ENCODE measurements at regions not wholly inside any gene's neighbourhood (a gene's known extent, or its start where the extent isn't known, plus 50 kb on each side); places are given as distances from the start of the nearest gene placed in this dataset.

DNA sequence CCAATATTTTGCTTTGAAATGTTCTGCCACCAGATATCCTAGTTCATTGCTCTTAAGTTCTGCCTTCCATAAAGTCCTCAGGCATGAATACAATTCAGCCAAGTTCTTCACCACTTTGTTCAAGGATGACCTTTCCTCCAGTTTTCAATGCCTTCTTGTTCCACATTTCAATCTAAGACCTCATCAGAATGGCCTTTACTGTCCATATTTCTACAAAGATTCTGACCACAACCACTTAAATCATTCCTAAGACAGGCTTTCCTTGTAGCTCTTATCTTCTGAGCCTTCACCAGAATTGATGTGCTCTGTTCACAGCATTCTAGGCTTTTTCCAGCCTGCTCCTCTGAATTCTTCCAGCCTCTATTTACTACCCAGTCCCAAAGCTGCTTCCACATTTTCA lies 319.0 kb downstream of the HACE1 start:
- no peak overlapping the region for H3K27ac ChIP-seq
- intact Hi-C loops (cut with DNase I), result no loop called here

GRCh38 chr6:104539173-104539572 lies 320.5 kb downstream of the HACE1 start:
- intact Hi-C loops (cut with DNase I), result no loop called here
- DNase-seq (ENCODE audit: extremely low spot score in 2 of 2), result no peak
- H3K36me3 ChIP-seq, result no peaks in the 10 kb centered on the region
- TF ChIP-seq POLR2AphosphoS5 (IDR thresholded peaks at IDR 0.05; ENCODE audit: insufficient read depth in 1 of 2, low read depth in 1 of 2) (no peak), POLR2A (IDR thresholded peaks at IDR 0.05) (no peak)
- TF ChIP-seq, protein P1, sequence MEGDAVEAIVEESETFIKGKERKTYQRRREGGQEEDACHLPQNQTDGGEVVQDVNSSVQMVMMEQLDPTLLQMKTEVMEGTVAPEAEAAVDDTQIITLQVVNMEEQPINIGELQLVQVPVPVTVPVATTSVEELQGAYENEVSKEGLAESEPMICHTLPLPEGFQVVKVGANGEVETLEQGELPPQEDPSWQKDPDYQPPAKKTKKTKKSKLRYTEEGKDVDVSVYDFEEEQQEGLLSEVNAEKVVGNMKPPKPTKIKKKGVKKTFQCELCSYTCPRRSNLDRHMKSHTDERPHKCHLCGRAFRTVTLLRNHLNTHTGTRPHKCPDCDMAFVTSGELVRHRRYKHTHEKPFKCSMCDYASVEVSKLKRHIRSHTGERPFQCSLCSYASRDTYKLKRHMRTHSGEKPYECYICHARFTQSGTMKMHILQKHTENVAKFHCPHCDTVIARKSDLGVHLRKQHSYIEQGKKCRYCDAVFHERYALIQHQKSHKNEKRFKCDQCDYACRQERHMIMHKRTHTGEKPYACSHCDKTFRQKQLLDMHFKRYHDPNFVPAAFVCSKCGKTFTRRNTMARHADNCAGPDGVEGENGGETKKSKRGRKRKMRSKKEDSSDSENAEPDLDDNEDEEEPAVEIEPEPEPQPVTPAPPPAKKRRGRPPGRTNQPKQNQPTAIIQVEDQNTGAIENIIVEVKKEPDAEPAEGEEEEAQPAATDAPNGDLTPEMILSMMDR (IDR thresholded peaks at IDR 0.05), result no peak
- H3K27ac ChIP-seq, result no peak overlapping the region
- no peaks in the 10 kb centered on the region for H3K4me1 ChIP-seq
- H3K4me3 ChIP-seq, result no peak overlapping the region
- no peaks in the 10 kb centered on the region for H3K9me3 ChIP-seq
- H3K27me3 ChIP-seq, result no peaks in the 10 kb centered on the region

More for the DNA sequence above, 319.0 kb downstream of the HACE1 start:
- Histone ChIP-seq H3K4me3 (no peak overlapping the region), H3K27me3 (no peaks in the 10 kb centered on the region), H3K4me1 (no peaks in the 10 kb centered on the region), H3K9me3 (no peaks in the 10 kb centered on the region), H3K36me3 (no peaks in the 10 kb centered on the region)
- DNase-seq (ENCODE audit: extremely low spot score in 2 of 2), result no peak
- no peak for TF ChIP-seq POLR2AphosphoS5 (IDR thresholded peaks at IDR 0.05; ENCODE audit: insufficient read depth in 1 of 2, low read depth in 1 of 2)
- no peak for TF ChIP-seq POLR2A (IDR thresholded peaks at IDR 0.05)
- TF ChIP-seq, protein P1 (IDR thresholded peaks at IDR 0.05), result no peak

- TF ChIP-seq POLR2AphosphoS5 (IDR thresholded peaks at IDR 0.05; ENCODE audit: insufficient read depth in 1 of 2, low read depth in 1 of 2), result no peak
- no peak for TF ChIP-seq POLR2A (IDR thresholded peaks at IDR 0.05)
- TF ChIP-seq, protein P1 (IDR thresholded peaks at IDR 0.05), result no peak
These were observed 321.8 kb downstream of the HACE1 start for GRCh38 chr6:104537872-104538271.

GRCh38 chr6:104537180-104537579 lies 322.5 kb downstream of the HACE1 start:
- TF ChIP-seq, protein P1 (IDR thresholded peaks at IDR 0.05), result no peak
- no peak for TF ChIP-seq POLR2A (IDR thresholded peaks at IDR 0.05)
- TF ChIP-seq POLR2AphosphoS5 (IDR thresholded peaks at IDR 0.05; ENCODE audit: insufficient read depth in 1 of 2, low read depth in 1 of 2), result no peak
- Histone ChIP-seq H3K4me3 (no peak overlapping the region), H3K27me3 (no peaks in the 10 kb centered on the region), H3K36me3 (no peaks in the 10 kb centered on the region), H3K9me3 (no peaks in the 10 kb centered on the region), H3K27ac (no peak overlapping the region), H3K4me1 (no peaks in the 10 kb centered on the region)
- no peak for DNase-seq (ENCODE audit: extremely low spot score in 2 of 2)
- intact Hi-C loops (cut with DNase I), result no loop called here

More at GRCh38 chr6:104537872-104538271, 321.8 kb downstream of the HACE1 start:
- DNase-seq (ENCODE audit: extremely low spot score in 2 of 2), result no peak
- Histone ChIP-seq H3K27me3 (no peaks in the 10 kb centered on the region), H3K4me1 (no peaks in the 10 kb centered on the region), H3K9me3 (no peaks in the 10 kb centered on the region), H3K27ac (no peak overlapping the region), H3K4me3 (no peak overlapping the region), H3K36me3 (no peaks in the 10 kb centered on the region)
- intact Hi-C loops (cut with DNase I), result no loop called here

DNA sequence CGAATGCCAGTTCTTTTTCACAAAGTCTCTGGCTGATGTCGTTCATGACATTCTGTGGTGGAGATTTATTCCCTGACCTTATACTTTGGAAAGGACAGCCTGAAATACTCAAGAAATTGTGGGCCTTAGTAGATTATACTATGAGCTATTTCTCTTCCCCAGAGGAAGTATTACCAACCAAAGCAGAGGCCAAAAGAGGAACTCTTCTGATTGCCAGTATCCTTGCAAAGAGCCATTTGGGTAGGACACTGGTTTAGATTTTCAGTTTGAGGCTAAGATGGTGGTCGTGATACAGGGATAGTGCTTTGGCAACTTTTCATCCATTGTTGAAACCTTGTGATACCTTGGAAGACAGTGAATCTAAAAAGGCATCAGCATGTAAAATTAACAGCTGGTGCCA lies 327.3 kb downstream of the HACE1 start:
- Histone ChIP-seq H3K4me3 (no peak overlapping the region), H3K27me3 (no peaks in the 10 kb centered on the region), H3K9me3 (no peaks in the 10 kb centered on the region), H3K4me1 (no peaks in the 10 kb centered on the region), H3K27ac (no peak overlapping the region), H3K36me3 (no peaks in the 10 kb centered on the region)
- TF ChIP-seq POLR2AphosphoS5 (IDR thresholded peaks at IDR 0.05; ENCODE audit: insufficient read depth in 1 of 2, low read depth in 1 of 2) (no peak), POLR2A (IDR thresholded peaks at IDR 0.05) (no peak)
- TF ChIP-seq, protein P1 (IDR thresholded peaks at IDR 0.05), result no peak
- DNase-seq (ENCODE audit: extremely low spot score in 2 of 2), result no peak
- intact Hi-C loops (cut with DNase I), result no loop called here
